ENCODE measurements at regions not wholly inside any gene's neighbourhood (a gene's known extent, or its start where the extent isn't known, plus 50 kb on each side); places are given as distances from the start of the nearest gene placed in this dataset.

GRCh38 chr7:22611758-22612079 lies 111.7 kb upstream of the STEAP1B start:
- Histone ChIP-seq H3K27ac (ENCODE audit: low read length) (no peak overlapping the region), H3K4me3 (ENCODE audit: low read depth in 1 of 2, low read length in 2 of 2) (no peak overlapping the region), H3K79me2 (ENCODE audit: insufficient read depth, low read length) (no peaks in the 10 kb centered on the region), H3K9me3 (ENCODE audit: insufficient read depth, low read length, severe bottlenecking) (no peaks in the 10 kb centered on the region), H3K9ac (ENCODE audit: low read depth, low read length) (no peak overlapping the region), H3K4me1 (ENCODE audit: insufficient read depth, low read length) (no peaks in the 10 kb centered on the region), H3K36me3 (ENCODE audit: insufficient read depth, low read length) (no peaks in the 10 kb centered on the region), H3K27me3 (ENCODE audit: insufficient read depth, low read length, poor library complexity) (peaks cover 20% of the 10 kb centered on the region), H2AFZ (ENCODE audit: low read depth, low read length) (no peak overlapping the region), H3K4me2 (ENCODE audit: insufficient read depth, low read length) (no peak overlapping the region), H4K20me1 (ENCODE audit: insufficient read depth, low read length) (no peaks in the 10 kb centered on the region)
- no peak for ATAC-seq (ENCODE audit: insufficient read depth, low read depth)
- TF ChIP-seq, protein P1, sequence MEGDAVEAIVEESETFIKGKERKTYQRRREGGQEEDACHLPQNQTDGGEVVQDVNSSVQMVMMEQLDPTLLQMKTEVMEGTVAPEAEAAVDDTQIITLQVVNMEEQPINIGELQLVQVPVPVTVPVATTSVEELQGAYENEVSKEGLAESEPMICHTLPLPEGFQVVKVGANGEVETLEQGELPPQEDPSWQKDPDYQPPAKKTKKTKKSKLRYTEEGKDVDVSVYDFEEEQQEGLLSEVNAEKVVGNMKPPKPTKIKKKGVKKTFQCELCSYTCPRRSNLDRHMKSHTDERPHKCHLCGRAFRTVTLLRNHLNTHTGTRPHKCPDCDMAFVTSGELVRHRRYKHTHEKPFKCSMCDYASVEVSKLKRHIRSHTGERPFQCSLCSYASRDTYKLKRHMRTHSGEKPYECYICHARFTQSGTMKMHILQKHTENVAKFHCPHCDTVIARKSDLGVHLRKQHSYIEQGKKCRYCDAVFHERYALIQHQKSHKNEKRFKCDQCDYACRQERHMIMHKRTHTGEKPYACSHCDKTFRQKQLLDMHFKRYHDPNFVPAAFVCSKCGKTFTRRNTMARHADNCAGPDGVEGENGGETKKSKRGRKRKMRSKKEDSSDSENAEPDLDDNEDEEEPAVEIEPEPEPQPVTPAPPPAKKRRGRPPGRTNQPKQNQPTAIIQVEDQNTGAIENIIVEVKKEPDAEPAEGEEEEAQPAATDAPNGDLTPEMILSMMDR (IDR thresholded peaks at IDR 0.05; ENCODE audit: borderline replicate concordance, extremely low read depth, low read length, poor library complexity, severe bottlenecking) = no peak
- TF ChIP-seq EZH2 (IDR thresholded peaks at IDR 0.05; ENCODE audit: borderline replicate concordance, low read depth, low read length, severe bottlenecking) = no peak
- DNase-seq = no peak

DNA sequence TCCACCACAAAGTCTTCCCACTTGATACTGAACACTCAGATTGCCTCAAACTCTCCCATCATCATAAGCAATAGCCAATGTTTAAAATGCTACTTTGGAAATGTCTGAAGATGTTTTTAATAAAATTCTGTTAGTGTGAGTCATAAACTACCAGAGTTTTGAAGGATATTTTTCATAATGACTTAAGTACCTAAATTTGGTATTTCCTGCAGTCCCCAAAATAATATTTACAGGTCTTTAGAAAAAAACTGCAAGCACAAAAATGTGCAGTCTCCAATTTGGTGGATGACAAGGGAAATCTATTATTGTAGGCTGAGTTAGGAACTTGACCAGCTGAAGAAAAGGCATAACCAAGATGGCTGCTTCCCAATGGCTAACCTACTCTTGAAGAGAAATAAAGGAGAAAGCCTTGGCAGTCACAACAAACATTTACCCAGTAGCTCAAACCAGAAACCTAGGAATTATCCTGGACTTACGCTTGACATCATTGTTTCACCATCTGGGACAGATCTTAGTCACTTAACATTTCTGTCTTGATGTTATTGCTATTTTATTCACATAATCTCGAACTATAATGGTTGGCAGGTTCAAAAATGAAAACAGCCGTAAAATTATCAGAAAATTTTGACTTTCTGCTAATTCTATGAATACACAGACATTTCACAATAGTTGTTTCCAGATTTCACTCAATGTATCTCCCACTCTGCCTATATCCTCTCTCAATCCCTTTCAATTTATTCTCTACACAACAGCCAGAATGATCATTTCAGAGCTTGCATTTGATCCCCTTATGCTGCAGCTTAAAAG lies 111.2 kb upstream of the STEAP1B start:
- Histone ChIP-seq H3K9ac (ENCODE audit: low read depth, low read length) (no peak overlapping the region), H3K27me3 (ENCODE audit: insufficient read depth, low read length, poor library complexity) (peaks cover 20% of the 10 kb centered on the region), H2AFZ (ENCODE audit: low read depth, low read length) (no peak overlapping the region), H3K36me3 (ENCODE audit: insufficient read depth, low read length) (no peaks in the 10 kb centered on the region), H4K20me1 (ENCODE audit: insufficient read depth, low read length) (no peaks in the 10 kb centered on the region), H3K9me3 (ENCODE audit: insufficient read depth, low read length, severe bottlenecking) (no peaks in the 10 kb centered on the region), H3K27ac (ENCODE audit: low read length) (no peak overlapping the region), H3K4me1 (ENCODE audit: insufficient read depth, low read length) (no peaks in the 10 kb centered on the region), H3K4me2 (ENCODE audit: insufficient read depth, low read length) (no peak overlapping the region), H3K4me3 (ENCODE audit: low read depth in 1 of 2, low read length in 2 of 2) (no peak overlapping the region), H3K79me2 (ENCODE audit: insufficient read depth, low read length) (no peaks in the 10 kb centered on the region)
- DNase-seq (no peak), ATAC-seq (ENCODE audit: insufficient read depth, low read depth) (no peak)
- TF ChIP-seq, protein P1 (IDR thresholded peaks at IDR 0.05; ENCODE audit: borderline replicate concordance, extremely low read depth, low read length, poor library complexity, severe bottlenecking) = no peak
- TF ChIP-seq EZH2 (IDR thresholded peaks at IDR 0.05; ENCODE audit: borderline replicate concordance, low read depth, low read length, severe bottlenecking) = no peak

- peaks cover 22% of the 10 kb centered on the region for H3K27me3 ChIP-seq (ENCODE audit: insufficient read depth, low read length, poor library complexity)
- H3K27ac ChIP-seq (ENCODE audit: low read length) = no peak overlapping the region
- H3K4me2 ChIP-seq (ENCODE audit: insufficient read depth, low read length) = no peak overlapping the region
Measured at GRCh38 chr7:22610263-22610662, 110.3 kb upstream of the STEAP1B start.

More at GRCh38 chr7:22610263-22610662, 110.3 kb upstream of the STEAP1B start:
- H3K9me3 ChIP-seq (ENCODE audit: insufficient read depth, low read length, severe bottlenecking) = no peaks in the 10 kb centered on the region
- DNase-seq = no peak
- H4K20me1 ChIP-seq (ENCODE audit: insufficient read depth, low read length) = no peaks in the 10 kb centered on the region
- no peak overlapping the region for H3K9ac ChIP-seq (ENCODE audit: low read depth, low read length)
- ATAC-seq (ENCODE audit: insufficient read depth, low read depth) = no peak
- H3K4me3 ChIP-seq (ENCODE audit: low read depth in 1 of 2, low read length in 2 of 2) = no peak overlapping the region
- no peaks in the 10 kb centered on the region for H3K4me1 ChIP-seq (ENCODE audit: insufficient read depth, low read length)
- no peaks in the 10 kb centered on the region for H3K79me2 ChIP-seq (ENCODE audit: insufficient read depth, low read length)
- H2AFZ ChIP-seq (ENCODE audit: low read depth, low read length) = no peak overlapping the region
- no peaks in the 10 kb centered on the region for H3K36me3 ChIP-seq (ENCODE audit: insufficient read depth, low read length)
- no peak for TF ChIP-seq EZH2 (IDR thresholded peaks at IDR 0.05; ENCODE audit: borderline replicate concordance, low read depth, low read length, severe bottlenecking)
- TF ChIP-seq, protein P1 (IDR thresholded peaks at IDR 0.05; ENCODE audit: borderline replicate concordance, extremely low read depth, low read length, poor library complexity, severe bottlenecking) = no peak

Measured in DND-41 (cell line).